Kidney epithelial cell (primary cell): ENCODE measurements at regions not wholly inside any gene's neighbourhood (a gene's known extent, or its start where the extent isn't known, plus 50 kb on each side); places are given as distances from the start of the nearest gene placed in this dataset.
A peak's percentile ranks its signal among the peaks of the same experiment; 100 is the strongest.

Experiments
- DNase-seq: peaks from one replicate; pipeline ENCODE4 v3.0.0-alpha.2; 2010; ENCODE audit warnings: low read depth
- H3K27me3 ChIP-seq: 2 replicates; pipeline ENCODE4 v1.6.0; 2011; ENCODE audit warnings: low read length; ENCODE audit not compliant: control insufficient read depth, insufficient read depth
- H3K36me3 ChIP-seq: 2 replicates; pipeline ENCODE4 v1.5.1; 2011; ENCODE audit warnings: low read length; ENCODE audit not compliant: control insufficient read depth, insufficient read depth
- H3K4me3 ChIP-seq: 2 replicates; pipeline ENCODE4 v1.5.1; 2011; ENCODE audit warnings: low read depth, mild to moderate bottlenecking, control low read depth, low read length
- TF ChIP-seq, protein P1 (sequence below): IDR thresholded peaks from 2 replicates; pipeline ENCODE4 v1.5.1; 2011; ENCODE audit warnings: mild to moderate bottlenecking, moderate library complexity, low read length, control low read depth, inconsistent platforms; ENCODE audit not compliant: insufficient read depth, poor library complexity, severe bottlenecking

DNA sequence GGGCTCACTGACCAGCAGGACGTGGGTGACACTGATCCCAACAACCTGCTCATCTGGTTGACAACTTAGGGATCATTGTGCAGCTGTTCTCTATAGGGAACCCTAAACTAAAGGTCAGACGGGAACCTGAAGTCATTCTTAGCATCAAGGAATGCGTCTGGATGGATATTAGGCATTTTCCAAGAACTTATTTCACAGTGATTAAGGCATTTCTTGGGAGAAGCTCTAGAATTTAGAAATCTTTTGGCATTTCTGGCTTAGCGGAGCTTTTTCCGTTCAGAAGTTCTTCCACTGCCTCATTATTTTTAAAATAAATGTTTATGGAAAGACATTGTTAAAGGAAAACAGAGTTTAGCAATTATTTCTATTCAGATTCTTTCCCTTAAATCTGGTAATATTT, 303.3 kb upstream of the IGFBP3 start:
- Histone ChIP-seq H3K36me3 (no peaks in the 10 kb centered on the region), H3K4me3 (no peak overlapping the region), H3K27me3 (no peaks in the 10 kb centered on the region)
- TF ChIP-seq, protein P1, sequence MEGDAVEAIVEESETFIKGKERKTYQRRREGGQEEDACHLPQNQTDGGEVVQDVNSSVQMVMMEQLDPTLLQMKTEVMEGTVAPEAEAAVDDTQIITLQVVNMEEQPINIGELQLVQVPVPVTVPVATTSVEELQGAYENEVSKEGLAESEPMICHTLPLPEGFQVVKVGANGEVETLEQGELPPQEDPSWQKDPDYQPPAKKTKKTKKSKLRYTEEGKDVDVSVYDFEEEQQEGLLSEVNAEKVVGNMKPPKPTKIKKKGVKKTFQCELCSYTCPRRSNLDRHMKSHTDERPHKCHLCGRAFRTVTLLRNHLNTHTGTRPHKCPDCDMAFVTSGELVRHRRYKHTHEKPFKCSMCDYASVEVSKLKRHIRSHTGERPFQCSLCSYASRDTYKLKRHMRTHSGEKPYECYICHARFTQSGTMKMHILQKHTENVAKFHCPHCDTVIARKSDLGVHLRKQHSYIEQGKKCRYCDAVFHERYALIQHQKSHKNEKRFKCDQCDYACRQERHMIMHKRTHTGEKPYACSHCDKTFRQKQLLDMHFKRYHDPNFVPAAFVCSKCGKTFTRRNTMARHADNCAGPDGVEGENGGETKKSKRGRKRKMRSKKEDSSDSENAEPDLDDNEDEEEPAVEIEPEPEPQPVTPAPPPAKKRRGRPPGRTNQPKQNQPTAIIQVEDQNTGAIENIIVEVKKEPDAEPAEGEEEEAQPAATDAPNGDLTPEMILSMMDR: no peak
- DNase-seq: no peak

- no peaks in the 10 kb centered on the region for H3K36me3 ChIP-seq
Measured at GRCh38 chr7:46220066-46220630, 299.1 kb upstream of the IGFBP3 start.

DNA sequence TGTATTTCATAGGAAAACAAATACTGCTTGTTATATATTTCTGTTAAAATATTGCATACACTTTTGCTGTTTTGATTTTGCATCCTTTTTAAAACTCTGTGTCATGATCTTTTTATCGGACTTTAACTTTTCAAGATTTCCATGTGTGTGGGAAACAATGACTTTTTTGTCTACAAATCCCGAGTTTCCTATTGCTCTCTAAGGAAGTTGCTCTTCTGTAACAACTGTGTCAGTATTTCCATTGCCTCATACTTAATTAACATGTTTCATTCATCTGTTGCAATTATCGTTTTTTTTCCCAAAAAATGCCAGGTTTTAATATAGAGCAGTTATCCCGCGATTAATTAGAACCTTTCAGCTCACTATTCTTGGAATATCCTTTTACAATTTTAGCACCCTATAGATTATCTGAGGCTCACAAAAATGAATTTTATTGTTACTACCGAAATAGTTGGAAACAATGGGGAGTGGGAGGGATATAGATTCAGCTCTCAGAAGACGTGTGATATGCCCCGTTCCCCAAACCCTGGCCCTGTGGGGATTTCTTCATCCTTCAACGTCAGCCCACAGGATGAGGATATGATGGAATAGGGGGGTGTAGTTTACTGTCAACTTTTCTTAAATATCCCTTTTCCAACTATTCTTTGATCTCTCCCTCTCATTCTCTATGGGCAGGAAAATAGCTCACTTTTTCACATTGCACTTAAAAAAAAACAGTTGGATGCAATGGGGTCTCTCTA, 297.6 kb upstream of the IGFBP3 start:
- Histone ChIP-seq H3K27me3 (no peaks in the 10 kb centered on the region), H3K4me3 (no peak overlapping the region)
- TF ChIP-seq, protein P1: no peak

More at GRCh38 chr7:46220066-46220630, 299.1 kb upstream of the IGFBP3 start:
- Histone ChIP-seq H3K4me3 (no peak overlapping the region), H3K27me3 (no peaks in the 10 kb centered on the region)
- DNase-seq: peak; percentile 72
- TF ChIP-seq, protein P1: no peak

GRCh38 chr7:46215987-46216567, 295.0 kb upstream of the IGFBP3 start:
- no peak for DNase-seq
- Histone ChIP-seq H3K27me3 (no peaks in the 10 kb centered on the region), H3K4me3 (no peak overlapping the region), H3K36me3 (no peaks in the 10 kb centered on the region)
- TF ChIP-seq, protein P1: no peak

More for the DNA sequence above, 297.6 kb upstream of the IGFBP3 start:
- H3K36me3 ChIP-seq: no peaks in the 10 kb centered on the region
- no peak for DNase-seq

- Histone ChIP-seq H3K36me3 (no peaks in the 10 kb centered on the region), H3K27me3 (no peaks in the 10 kb centered on the region), H3K4me3 (no peak overlapping the region)
- no peak for DNase-seq
- TF ChIP-seq, protein P1: no peak
Measured at GRCh38 chr7:46214526-46214925, 293.5 kb upstream of the IGFBP3 start.
